Activated CD8-positive, alpha-beta memory T cell treated with anti-CD3 and anti-CD28 coated beads, Interleukin-2, amount 50 U/mL, for 48 hours (primary cell): ENCODE measurements at regions not wholly inside any gene's neighbourhood (a gene's known extent, or its start where the extent isn't known, plus 50 kb on each side); places are given as distances from the start of the nearest gene placed in this dataset.
"Not testable (repeated sequence)": the region's sequence is repeated elsewhere in the genome, so short reads cannot be mapped to it uniquely, and the experiment has no call there.

Experiments used
- DNase-seq: peaks from one replicate; pipeline ENCODE4 v3.0.0-alpha.2; 2020

- no peak for DNase-seq
Observed at GRCh38 chr12:58071994-58072393, 130.6 kb downstream of the ATP23 start.

GRCh38 chr12:58074259-58074658 lies 132.9 kb downstream of the ATP23 start:
- no peak for DNase-seq

- DNase-seq = no peak
Observed at GRCh38 chr12:58079806-58080205, 138.4 kb downstream of the ATP23 start.

GRCh38 chr12:58081488-58081887 lies 140.1 kb downstream of the ATP23 start:
- no peak for DNase-seq

- no peak for DNase-seq
Observed at GRCh38 chr12:58082996-58083395, 141.6 kb downstream of the ATP23 start.

GRCh38 chr12:58086006-58086405 lies 144.6 kb downstream of the ATP23 start:
- no peak for DNase-seq

GRCh38 chr12:58086930-58087329 lies 145.6 kb downstream of the ATP23 start:
- DNase-seq = no peak

- DNase-seq = no peak
Observed at GRCh38 chr12:58087423-58088127, 146.2 kb downstream of the ATP23 start.

- DNase-seq = no peak
Observed at GRCh38 chr12:58089588-58089987, 148.2 kb downstream of the ATP23 start.

GRCh38 chr12:58090685-58091084 lies 149.3 kb downstream of the ATP23 start:
- no peak for DNase-seq

GRCh38 chr12:58095002-58095401 lies 153.6 kb downstream of the ATP23 start:
- no peak for DNase-seq

GRCh38 chr12:58097741-58098140 lies 156.4 kb downstream of the ATP23 start:
- DNase-seq = no peak

GRCh38 chr12:58099476-58099875 lies 158.1 kb downstream of the ATP23 start:
- DNase-seq = no peak

GRCh38 chr12:58104351-58104755 lies 163.0 kb downstream of the ATP23 start:
- DNase-seq = no peak

- no peak for DNase-seq
Observed at GRCh38 chr12:58105225-58106119, 164.1 kb downstream of the ATP23 start.

- DNase-seq = no peak
Observed at GRCh38 chr12:58106195-58106594, 164.8 kb downstream of the ATP23 start.

- no peak for DNase-seq
Observed at GRCh38 chr12:58117201-58117600, 175.8 kb downstream of the ATP23 start.

GRCh38 chr12:58117667-58118066 lies 176.3 kb downstream of the ATP23 start:
- DNase-seq = no peak

- DNase-seq = not testable (repeated sequence)
Observed at GRCh38 chr12:58125761-58126160, 184.4 kb downstream of the ATP23 start.

GRCh38 chr12:58131986-58132755 lies 190.8 kb downstream of the ATP23 start:
- no peak for DNase-seq

- no peak for DNase-seq
Observed at GRCh38 chr12:58138424-58138823, 197.1 kb downstream of the ATP23 start.

- no peak for DNase-seq
Observed at GRCh38 chr12:58139894-58140293, 198.5 kb downstream of the ATP23 start.

GRCh38 chr12:58140395-58140794 lies 199.0 kb downstream of the ATP23 start:
- DNase-seq = no peak
